Loucy (cell line): ENCODE measurements at regions not wholly inside any gene's neighbourhood (a gene's known extent, or its start where the extent isn't known, plus 50 kb on each side); places are given as distances from the start of the nearest gene placed in this dataset.
"Not testable (repeated sequence)": the region's sequence is repeated elsewhere in the genome, so short reads cannot be mapped to it uniquely, and the experiment has no call there.

Experiments
- H2AFZ ChIP-seq: fragments of 200-600 bp; sonication (generic); 2 replicates; pipeline ENCODE4 v1.6.0; 2016; ENCODE audit warnings: antibody characterized with exemption, mild to moderate bottlenecking, low read length, moderate library complexity
- H3F3A ChIP-seq: fragments of 200-600 bp; 2 replicates; pipeline ENCODE4 v1.6.0; 2016; ENCODE audit warnings: antibody characterized with exemption, low read depth, mild to moderate bottlenecking
- H3K27me3 ChIP-seq: fragments of 200-600 bp; sonication (generic); 2 replicates; pipeline ENCODE4 v1.6.1; 2014; ENCODE audit warnings: low read length, mild to moderate bottlenecking; ENCODE audit not compliant: insufficient read depth, poor library complexity, severe bottlenecking
- H3K36me3 ChIP-seq: fragments of 200-600 bp; sonication (generic); 2 replicates; pipeline ENCODE4 v1.6.1; 2016; ENCODE audit warnings: low read length; ENCODE audit not compliant: insufficient read depth
- H3K4me1 ChIP-seq: fragments of 200-600 bp; sonication (generic); 2 replicates; pipeline ENCODE4 v1.5.1; 2014; ENCODE audit warnings: low read length, mild to moderate bottlenecking; ENCODE audit not compliant: insufficient read depth, poor library complexity, severe bottlenecking
- H3K4me2 ChIP-seq: fragments of 200-600 bp; sonication (generic); 2 replicates; pipeline ENCODE4 v1.6.0; 2014; ENCODE audit warnings: antibody characterized with exemption, low read length, low read depth, mild to moderate bottlenecking; ENCODE audit not compliant: poor library complexity, severe bottlenecking
- H3K4me3 ChIP-seq: fragments of 200-600 bp; sonication (generic); 2 replicates; pipeline ENCODE4 v1.5.1; 2014; ENCODE audit warnings: low read length, mild to moderate bottlenecking, mixed read lengths; ENCODE audit not compliant: poor library complexity, severe bottlenecking
- H3K79me2 ChIP-seq: fragments of 200-600 bp; sonication (generic); 2 replicates; pipeline ENCODE4 v1.6.1; 2014; ENCODE audit warnings: low read length; ENCODE audit not compliant: insufficient read depth
- H3K9ac ChIP-seq: fragments of 200-600 bp; sonication (generic); 2 replicates; pipeline ENCODE4 v1.6.0; 2014; ENCODE audit warnings: mild to moderate bottlenecking, low read depth, low read length, moderate library complexity; ENCODE audit not compliant: poor library complexity, severe bottlenecking
- H3K9me2 ChIP-seq: fragments of 200-600 bp; sonication (generic); replicated peaks from 2 replicates; pipeline ENCODE4 v1.6.1; 2016; ENCODE audit warnings: low read depth, low read length, mixed read lengths
- H3K9me3 ChIP-seq: fragments of 200-600 bp; sonication (generic); 2 replicates; pipeline ENCODE4 v1.6.1; 2014; ENCODE audit warnings: mild to moderate bottlenecking, antibody characterized with exemption, low read length, low read depth; ENCODE audit not compliant: insufficient read depth
- H4K20me1 ChIP-seq: fragments of 200-600 bp; sonication (generic); 2 replicates; pipeline ENCODE4 v1.6.0; 2014; ENCODE audit warnings: antibody characterized with exemption, low read length, mild to moderate bottlenecking; ENCODE audit not compliant: insufficient read depth, poor library complexity, severe bottlenecking
- CTCF ChIP-seq: fragments of 200-600 bp; sonication (generic); conservative IDR thresholded peaks from 2 replicates; pipeline ENCODE4 v1.5.1; 2014; ENCODE audit warnings: mild to moderate bottlenecking, antibody characterized with exemption, low read length
- EZH2phosphoT487 ChIP-seq: fragments of 200-600 bp; IDR thresholded peaks from 2 replicates; pipeline ENCODE4 v1.6.1; 2018; ENCODE audit warnings: antibody characterized with exemption, mild to moderate bottlenecking, moderate library complexity, borderline replicate concordance

- Histone ChIP-seq H3K36me3 (no peaks in the 10 kb centered on the region), H3K4me1 (no peaks in the 10 kb centered on the region), H4K20me1 (no peaks in the 10 kb centered on the region), H3K9me2 (no peaks in the 10 kb centered on the region), H3K4me3 (no peak overlapping the region), H3K9me3 (no peaks in the 10 kb centered on the region), H3F3A (no peaks in the 10 kb centered on the region), H3K79me2 (no peaks in the 10 kb centered on the region), H3K4me2 (no peak overlapping the region), H3K9ac (no peak overlapping the region), H2AFZ (no peak overlapping the region), H3K27me3 (no peaks in the 10 kb centered on the region)
- TF ChIP-seq CTCF (no peak), EZH2phosphoT487 (no peak)
These were observed 915.6 kb upstream of the NEGR1 start for GRCh38 chr1:73197972-73198371.

- Histone ChIP-seq H3K79me2 (no peaks in the 10 kb centered on the region), H3K4me3 (no peak overlapping the region), H3F3A (no peaks in the 10 kb centered on the region), H3K4me2 (no peak overlapping the region), H3K9ac (no peak overlapping the region), H3K36me3 (no peaks in the 10 kb centered on the region), H3K27me3 (no peaks in the 10 kb centered on the region), H3K4me1 (no peaks in the 10 kb centered on the region), H4K20me1 (no peaks in the 10 kb centered on the region), H3K9me3 (no peaks in the 10 kb centered on the region), H2AFZ (no peak overlapping the region), H3K9me2 (no peaks in the 10 kb centered on the region)
- TF ChIP-seq EZH2phosphoT487, result no peak
- TF ChIP-seq CTCF, result no peak
These were observed 912.6 kb upstream of the NEGR1 start for GRCh38 chr1:73194965-73195364.

- H3K9me2 ChIP-seq, result not testable (repeated sequence)
These were observed 901.2 kb upstream of the NEGR1 start for GRCh38 chr1:73183581-73183980.

GRCh38 chr1:73181190-73181540, 898.8 kb upstream of the NEGR1 start:
- no peak overlapping the region for H3K4me2 ChIP-seq
- no peaks in the 10 kb centered on the region for H3K4me1 ChIP-seq
- H3K79me2 ChIP-seq, result no peaks in the 10 kb centered on the region
- no peaks in the 10 kb centered on the region for H4K20me1 ChIP-seq
- H3F3A ChIP-seq, result no peaks in the 10 kb centered on the region
- H3K36me3 ChIP-seq, result no peaks in the 10 kb centered on the region
- TF ChIP-seq EZH2phosphoT487 (no peak), CTCF (no peak)
- no peak overlapping the region for H3K4me3 ChIP-seq
- H3K9ac ChIP-seq, result no peak overlapping the region
- no peak overlapping the region for H2AFZ ChIP-seq
- no peaks in the 10 kb centered on the region for H3K9me3 ChIP-seq
- no peaks in the 10 kb centered on the region for H3K9me2 ChIP-seq
- H3K27me3 ChIP-seq, result no peaks in the 10 kb centered on the region

More at GRCh38 chr1:73183581-73183980, 901.2 kb upstream of the NEGR1 start:
- H2AFZ ChIP-seq, H3K4me2 ChIP-seq, H3K36me3 ChIP-seq, H3K9me3 ChIP-seq, H3K4me3 ChIP-seq, H3F3A ChIP-seq, H3K9ac ChIP-seq, H3K79me2 ChIP-seq, H3K4me1 ChIP-seq, H3K27me3 ChIP-seq, H4K20me1 ChIP-seq: not testable (repeated sequence)
